Neural progenitor cell (in vitro differentiated cells): ENCODE measurements at regions not wholly inside any gene's neighbourhood (a gene's known extent, or its start where the extent isn't known, plus 50 kb on each side); places are given as distances from the start of the nearest gene placed in this dataset.

Experiments used
- DNase-seq: peaks from one replicate; pipeline ENCODE4 v3.0.0-alpha.2; 2016; ENCODE audit warnings: low spot score
- H2AFZ ChIP-seq: fragments of 200-600 bp; sonication (generic); replicated peaks from 2 replicates; pipeline ENCODE4 v1.6.1; 2016; ENCODE audit warnings: antibody characterized with exemption
- H3F3A ChIP-seq: fragments of 200-600 bp; sonication (generic); 2 replicates; pipeline ENCODE4 v1.6.1; 2016; ENCODE audit warnings: antibody characterized with exemption, low read depth
- H3K27ac ChIP-seq: fragments of 200-600 bp; sonication (generic); 2 replicates; pipeline ENCODE4 v1.5.1; 2016; ENCODE audit warnings: mild to moderate bottlenecking
- H3K27me3 ChIP-seq: fragments of 200-600 bp; sonication (generic); 2 replicates; pipeline ENCODE4 v1.6.1; 2016; ENCODE audit warnings: mild to moderate bottlenecking, moderate library complexity
- H3K36me3 ChIP-seq: fragments of 200-600 bp; sonication (generic); 2 replicates; pipeline ENCODE4 v1.5.1; 2016
- H3K4me1 ChIP-seq: fragments of 200-600 bp; sonication (generic); 2 replicates; pipeline ENCODE4 v1.6.1; 2016; ENCODE audit warnings: mixed run types
- H3K4me2 ChIP-seq: fragments of 200-600 bp; sonication (generic); 2 replicates; pipeline ENCODE4 v1.6.1; 2016
- H3K4me3 ChIP-seq: fragments of 200-600 bp; sonication (generic); 2 replicates; pipeline ENCODE4 v1.5.1; 2016
- H3K79me2 ChIP-seq: fragments of 200-600 bp; sonication (generic); 2 replicates; pipeline ENCODE4 v1.6.1; 2016; ENCODE audit warnings: low read depth
- H3K9ac ChIP-seq: fragments of 200-600 bp; sonication (generic); 2 replicates; pipeline ENCODE4 v1.6.1; 2016
- H3K9me3 ChIP-seq: fragments of 200-600 bp; sonication (generic); 2 replicates; pipeline ENCODE4 v1.5.1; 2016; ENCODE audit warnings: low read depth
- H4K20me1 ChIP-seq: fragments of 200-600 bp; sonication (generic); 2 replicates; pipeline ENCODE4 v1.6.1; 2016; ENCODE audit warnings: low read depth
- H3K27ac Mint-ChIP-seq: 3 replicates; pipeline ENCODE4 v1.8.0; 2021; ENCODE audit warnings: mixed read lengths
- H3K27me3 Mint-ChIP-seq: 2 replicates; pipeline ENCODE4 v1.8.0; 2022; ENCODE audit warnings: low read depth, mild to moderate bottlenecking, inconsistent platforms, moderate library complexity, mixed read lengths; ENCODE audit not compliant: insufficient read depth
- H3K36me3 Mint-ChIP-seq: 3 replicates; pipeline ENCODE4 v1.8.0; 2021; ENCODE audit warnings: mixed read lengths
- H3K4me1 Mint-ChIP-seq: 3 replicates; pipeline ENCODE4 v1.8.0; 2021; ENCODE audit warnings: mixed read lengths
- H3K4me3 Mint-ChIP-seq: 3 replicates; pipeline ENCODE4 v1.8.0; 2021; ENCODE audit warnings: mild to moderate bottlenecking, moderate library complexity, mixed read lengths
- H3K9me3 Mint-ChIP-seq: 3 replicates; pipeline ENCODE4 v1.8.0; 2020; ENCODE audit warnings: mixed read lengths
- EZH2 ChIP-seq: fragments of 200-600 bp; sonication (generic); IDR thresholded peaks from 2 replicates; pipeline ENCODE4 v1.6.1; 2017; ENCODE audit warnings: antibody characterized with exemption, mild to moderate bottlenecking, moderate library complexity
- EZH2phosphoT487 ChIP-seq: fragments of 200-600 bp; sonication (generic); IDR thresholded peaks from 2 replicates; pipeline ENCODE4 v1.6.1; 2017; ENCODE audit warnings: antibody characterized with exemption
- TF ChIP-seq, protein P1 (sequence below): fragments of 200-600 bp; sonication (generic); IDR thresholded peaks from 2 replicates; pipeline ENCODE4 v1.5.1; 2017; ENCODE audit warnings: antibody characterized with exemption, mild to moderate bottlenecking

DNA sequence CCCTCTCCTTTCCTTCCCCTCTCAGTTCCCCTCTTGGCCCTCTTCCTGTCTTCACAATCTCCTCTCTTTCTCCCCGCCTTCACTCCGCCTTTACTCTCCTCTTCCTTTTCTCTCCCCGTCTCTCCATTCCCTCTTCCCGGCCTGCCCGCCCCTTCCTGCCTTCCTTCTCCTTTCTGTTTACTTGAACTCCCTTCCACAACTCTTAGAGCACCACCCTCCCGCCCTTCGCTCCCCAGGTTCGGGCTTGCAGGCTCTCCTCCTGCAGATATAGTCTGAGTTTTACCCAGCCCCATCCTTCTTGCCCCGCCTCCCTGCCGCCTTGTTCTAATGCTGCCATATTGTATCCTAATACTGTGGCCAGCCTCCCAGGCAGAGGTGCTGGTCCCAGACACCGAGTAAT, 201.5 kb upstream of the N4BP1 start:
- peak overlapping the region; percentile 96 for H3K4me2 ChIP-seq
- H3K27ac Mint-ChIP-seq: no peak overlapping the region
- peaks cover 69% of the 10 kb centered on the region for H3K27me3 ChIP-seq

DNA sequence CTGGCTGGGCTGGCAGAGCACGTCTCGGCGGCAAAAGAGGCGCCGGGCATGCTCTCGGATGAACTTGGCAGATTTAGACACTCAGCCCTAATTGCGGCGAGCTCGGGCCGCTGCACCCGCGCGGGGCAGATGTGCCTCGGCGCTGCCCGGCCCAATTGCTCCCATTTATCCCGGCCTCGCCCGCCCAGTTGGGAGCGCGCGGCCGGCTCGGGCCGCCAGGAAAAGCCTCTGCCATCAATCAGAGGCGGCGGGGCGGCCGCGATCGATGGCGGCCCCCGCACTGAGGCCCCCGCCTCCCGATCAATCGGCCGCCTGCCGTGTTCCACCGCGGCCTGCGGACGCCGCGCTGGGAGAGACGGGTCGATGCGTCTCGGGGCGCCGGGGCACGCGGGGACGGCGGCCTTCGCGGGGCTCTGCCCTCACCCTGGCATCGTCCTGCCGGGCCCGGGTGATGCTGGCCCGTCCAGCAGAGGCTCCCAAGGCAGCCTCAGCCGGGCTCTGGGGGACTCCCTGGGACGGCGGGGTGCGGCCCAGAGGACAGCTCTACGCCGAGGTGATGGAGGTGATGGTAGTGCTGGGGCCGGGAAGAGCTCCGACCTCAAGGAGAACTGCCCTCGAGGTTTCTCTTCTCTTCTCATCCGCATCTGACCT, 200.9 kb upstream of the N4BP1 start:
- peak; percentile 61 for DNase-seq
- TF ChIP-seq EZH2: peak; percentile 83
- TF ChIP-seq, protein P1, sequence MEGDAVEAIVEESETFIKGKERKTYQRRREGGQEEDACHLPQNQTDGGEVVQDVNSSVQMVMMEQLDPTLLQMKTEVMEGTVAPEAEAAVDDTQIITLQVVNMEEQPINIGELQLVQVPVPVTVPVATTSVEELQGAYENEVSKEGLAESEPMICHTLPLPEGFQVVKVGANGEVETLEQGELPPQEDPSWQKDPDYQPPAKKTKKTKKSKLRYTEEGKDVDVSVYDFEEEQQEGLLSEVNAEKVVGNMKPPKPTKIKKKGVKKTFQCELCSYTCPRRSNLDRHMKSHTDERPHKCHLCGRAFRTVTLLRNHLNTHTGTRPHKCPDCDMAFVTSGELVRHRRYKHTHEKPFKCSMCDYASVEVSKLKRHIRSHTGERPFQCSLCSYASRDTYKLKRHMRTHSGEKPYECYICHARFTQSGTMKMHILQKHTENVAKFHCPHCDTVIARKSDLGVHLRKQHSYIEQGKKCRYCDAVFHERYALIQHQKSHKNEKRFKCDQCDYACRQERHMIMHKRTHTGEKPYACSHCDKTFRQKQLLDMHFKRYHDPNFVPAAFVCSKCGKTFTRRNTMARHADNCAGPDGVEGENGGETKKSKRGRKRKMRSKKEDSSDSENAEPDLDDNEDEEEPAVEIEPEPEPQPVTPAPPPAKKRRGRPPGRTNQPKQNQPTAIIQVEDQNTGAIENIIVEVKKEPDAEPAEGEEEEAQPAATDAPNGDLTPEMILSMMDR: no peak
- no peak for TF ChIP-seq EZH2phosphoT487
- H3K9me3 ChIP-seq: no peaks in the 10 kb centered on the region
- H3K4me3 Mint-ChIP-seq: peak overlapping the region; percentile 73
- peaks cover 11% of the 10 kb centered on the region for H3K4me1 Mint-ChIP-seq
- H4K20me1 ChIP-seq: peaks cover 4% of the 10 kb centered on the region
- no peak overlapping the region for H3K27ac Mint-ChIP-seq
- no peak overlapping the region for H3K9ac ChIP-seq
- H3F3A ChIP-seq: peaks cover 12% of the 10 kb centered on the region
- H3K4me1 ChIP-seq: peaks cover 16% of the 10 kb centered on the region
- H3K36me3 ChIP-seq: no peaks in the 10 kb centered on the region
- H3K4me2 ChIP-seq: peak overlapping the region; percentile 96
- no peaks in the 10 kb centered on the region for H3K36me3 Mint-ChIP-seq
- H3K79me2 ChIP-seq: no peaks in the 10 kb centered on the region
- H2AFZ ChIP-seq: peak overlapping the region; percentile 90
- peak overlapping the region; percentile 51 for H3K4me3 ChIP-seq
- peaks cover 33% of the 10 kb centered on the region for H3K27me3 Mint-ChIP-seq
- no peak overlapping the region for H3K27ac ChIP-seq
- peaks cover 71% of the 10 kb centered on the region for H3K27me3 ChIP-seq
- H3K9me3 Mint-ChIP-seq: peaks cover 4% of the 10 kb centered on the region

More for the DNA sequence above, 201.5 kb upstream of the N4BP1 start:
- Mint-ChIP-seq H3K27me3 (peaks cover 33% of the 10 kb centered on the region), H3K4me3 (peak overlapping the region; percentile 73), H3K4me1 (peaks cover 11% of the 10 kb centered on the region), H3K9me3 (peaks cover 6% of the 10 kb centered on the region), H3K36me3 (no peaks in the 10 kb centered on the region)
- TF ChIP-seq EZH2 (no peak), EZH2phosphoT487 (no peak)
- TF ChIP-seq, protein P1: no peak
- H3K27ac ChIP-seq: no peak overlapping the region
- peaks cover 12% of the 10 kb centered on the region for H3F3A ChIP-seq
- H3K9me3 ChIP-seq: no peaks in the 10 kb centered on the region
- peak; percentile 9 for DNase-seq
- no peak overlapping the region for H3K9ac ChIP-seq
- H2AFZ ChIP-seq: peak overlapping the region; percentile 90
- H3K79me2 ChIP-seq: no peaks in the 10 kb centered on the region
- peak overlapping the region; percentile 51 for H3K4me3 ChIP-seq
- no peaks in the 10 kb centered on the region for H3K36me3 ChIP-seq
- H4K20me1 ChIP-seq: peaks cover 4% of the 10 kb centered on the region
- peaks cover 16% of the 10 kb centered on the region for H3K4me1 ChIP-seq

DNA sequence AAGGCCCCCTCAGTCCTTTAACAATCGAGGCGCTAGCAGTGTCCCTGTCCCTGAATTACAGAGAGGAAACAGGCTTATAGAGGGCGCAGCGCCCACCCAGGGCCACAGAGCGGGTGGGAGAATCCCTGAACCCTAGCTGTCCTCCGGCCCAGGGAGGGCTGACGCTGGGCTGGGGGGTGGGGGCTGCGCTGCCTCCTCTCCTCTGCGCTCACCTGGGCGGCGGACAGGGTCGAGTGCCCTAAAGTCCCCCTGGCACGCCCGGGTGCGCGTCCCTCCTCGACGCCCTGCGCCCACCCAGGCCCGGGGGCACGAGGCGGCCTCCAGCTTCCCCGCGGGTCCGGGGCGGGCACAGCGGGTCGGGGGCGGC, 200.4 kb upstream of the N4BP1 start:
- peak; percentile 10 for DNase-seq
- H3K36me3 ChIP-seq: no peaks in the 10 kb centered on the region
- Mint-ChIP-seq H3K27ac (no peak overlapping the region), H3K9me3 (peaks cover 7% of the 10 kb centered on the region), H3K36me3 (no peaks in the 10 kb centered on the region), H3K27me3 (peaks cover 33% of the 10 kb centered on the region), H3K4me1 (peaks cover 11% of the 10 kb centered on the region), H3K4me3 (peak overlapping the region; percentile 35)
- peaks cover 12% of the 10 kb centered on the region for H3F3A ChIP-seq
- no peaks in the 10 kb centered on the region for H3K79me2 ChIP-seq
- H3K9ac ChIP-seq: no peak overlapping the region
- peaks cover 4% of the 10 kb centered on the region for H4K20me1 ChIP-seq
- no peak overlapping the region for H3K27ac ChIP-seq
- peak overlapping the region; percentile 90 for H2AFZ ChIP-seq
- peak overlapping the region; percentile 96 for H3K4me2 ChIP-seq
- H3K27me3 ChIP-seq: peaks cover 71% of the 10 kb centered on the region
- H3K9me3 ChIP-seq: no peaks in the 10 kb centered on the region
- H3K4me3 ChIP-seq: peak overlapping the region; percentile 51
- H3K4me1 ChIP-seq: peaks cover 16% of the 10 kb centered on the region
- TF ChIP-seq EZH2phosphoT487 (no peak), EZH2 (no peak)
- TF ChIP-seq, protein P1: no peak
